GM21528 (cell line): ENCODE measurements at regions not wholly inside any gene's neighbourhood (a gene's known extent, or its start where the extent isn't known, plus 50 kb on each side); places are given as distances from the start of the nearest gene placed in this dataset.

Experiments
- ATAC-seq: cut with Tn5 transposase; IDR thresholded peaks from one replicate; pipeline ENCODE4 v1.9.1; 2021; ENCODE audit warnings: mild to moderate bottlenecking, moderate library complexity; ENCODE audit not compliant: unreplicated experiment, low FRiP score

- no peak for ATAC-seq
Observed at GRCh38 chr13:91127995-91128394, 219.5 kb upstream of the MIR17HG start.

GRCh38 chr13:91132381-91132780, 215.1 kb upstream of the MIR17HG start:
- no peak for ATAC-seq

GRCh38 chr13:91132786-91133185, 214.7 kb upstream of the MIR17HG start:
- ATAC-seq = no peak

GRCh38 chr13:91133941-91134802, 213.3 kb upstream of the MIR17HG start:
- peak; percentile 85 for ATAC-seq

GRCh38 chr13:91134803-91135184, 212.7 kb upstream of the MIR17HG start:
- no peak for ATAC-seq

- no peak for ATAC-seq
Observed at GRCh38 chr13:91135376-91135775, 212.1 kb upstream of the MIR17HG start.

- no peak for ATAC-seq
Observed at GRCh38 chr13:91135968-91136367, 211.5 kb upstream of the MIR17HG start.

- no peak for ATAC-seq
Observed at GRCh38 chr13:91136806-91137205, 210.7 kb upstream of the MIR17HG start.

- ATAC-seq = no peak
Observed at GRCh38 chr13:91139232-91139631, 208.3 kb upstream of the MIR17HG start.

- no peak for ATAC-seq
Observed at GRCh38 chr13:91141543-91142061, 205.9 kb upstream of the MIR17HG start.

- no peak for ATAC-seq
Observed at GRCh38 chr13:91142572-91142971, 204.9 kb upstream of the MIR17HG start.

- ATAC-seq = no peak
Observed at GRCh38 chr13:91144054-91144453, 203.4 kb upstream of the MIR17HG start.

- no peak for ATAC-seq
Observed at GRCh38 chr13:91144486-91144885, 203.0 kb upstream of the MIR17HG start.

- ATAC-seq = no peak
Observed at GRCh38 chr13:91145571-91146205, 201.8 kb upstream of the MIR17HG start.

- no peak for ATAC-seq
Observed at GRCh38 chr13:91146601-91147000, 200.9 kb upstream of the MIR17HG start.

GRCh38 chr13:91148098-91148497, 199.4 kb upstream of the MIR17HG start:
- ATAC-seq = no peak

GRCh38 chr13:91151921-91152320, 195.6 kb upstream of the MIR17HG start:
- no peak for ATAC-seq

GRCh38 chr13:91153372-91153771, 194.1 kb upstream of the MIR17HG start:
- no peak for ATAC-seq

- peak; percentile 51 for ATAC-seq
Observed at GRCh38 chr13:91154558-91155353, 192.7 kb upstream of the MIR17HG start.

GRCh38 chr13:91155512-91156114, 191.9 kb upstream of the MIR17HG start:
- no peak for ATAC-seq
